Natural killer cell (primary cell): ENCODE measurements at regions not wholly inside any gene's neighbourhood (a gene's known extent, or its start where the extent isn't known, plus 50 kb on each side); places are given as distances from the start of the nearest gene placed in this dataset.

Experiments used
- ATAC-seq, 3 donors: fragments of 150-1000 bp in 2 of 3; fragments of 200-7000 bp in 1 of 3; cut with Tn5 transposase; 1 replicate in 1 of 3; 2 replicates in 2 of 3; pipeline ENCODE4 v1.10.0; 2021; ENCODE audit warnings: mild to moderate bottlenecking in 2 of 3, moderate library complexity in 2 of 3
- DNase-seq, 2 donors: peaks; one replicate each; pipeline versions ENCODE4 v3.0.0 to v3.0.0-alpha.2; 2013 to 2021; ENCODE audit warnings: mixed read lengths in 1 of 2
- H3K27ac ChIP-seq: one replicate; pipeline ENCODE4 v1.5.1; 2013; ENCODE audit warnings: mild to moderate bottlenecking, low read length
- H3K27me3 ChIP-seq: one replicate; pipeline ENCODE4 v1.6.1; 2013; ENCODE audit warnings: low read length; ENCODE audit not compliant: control insufficient read depth, insufficient read depth
- H3K36me3 ChIP-seq: one replicate; pipeline ENCODE4 v1.6.1; 2013; ENCODE audit warnings: low read length; ENCODE audit not compliant: control insufficient read depth, insufficient read depth
- H3K4me1 ChIP-seq: one replicate; pipeline ENCODE4 v1.6.1; 2013; ENCODE audit warnings: low read length; ENCODE audit not compliant: control insufficient read depth, insufficient read depth
- H3K4me3 ChIP-seq: one replicate; pipeline ENCODE4 v1.5.1; 2013; ENCODE audit warnings: low read length
- H3K9me3 ChIP-seq: one replicate; pipeline ENCODE4 v1.6.1; 2013; ENCODE audit warnings: low read length; ENCODE audit not compliant: control insufficient read depth, insufficient read depth
- H3K27ac Mint-ChIP-seq, 2 donors: one replicate each; pipeline ENCODE4 v1.8.0; 2022; ENCODE audit warnings: mild to moderate bottlenecking in 2 of 2, mixed read lengths in 2 of 2, moderate library complexity in 1 of 2
- H3K27me3 Mint-ChIP-seq, 2 donors: one replicate each; pipeline ENCODE4 v1.8.0; 2022; ENCODE audit warnings: low read depth in 2 of 2, mixed read lengths in 2 of 2
- H3K36me3 Mint-ChIP-seq: one replicate; pipeline ENCODE4 v1.8.0; 2022; ENCODE audit warnings: mixed read lengths
- H3K4me1 Mint-ChIP-seq, 2 donors: one replicate each; pipeline ENCODE4 v1.8.0; 2022; ENCODE audit warnings: mixed read lengths in 2 of 2
- H3K4me3 Mint-ChIP-seq: one replicate; pipeline ENCODE4 v1.8.0; 2022; ENCODE audit warnings: mild to moderate bottlenecking, moderate library complexity, mixed read lengths
- H3K9me3 Mint-ChIP-seq, 2 donors: one replicate each; pipeline ENCODE4 v1.8.0; 2022; ENCODE audit warnings: mixed read lengths in 2 of 2
- CTCF ChIP-seq: fragments of 200-600 bp; IDR thresholded peaks from one replicate; pipeline ENCODE4 v1.8.0; 2022; ENCODE audit warnings: antibody characterized with exemption
- WGBS: methylation state at CpG from one replicate; pipeline ENCODE4 v1.1.7; 2013; ENCODE audit warnings: missing lambda C conversion rate; ENCODE audit not compliant: insufficient coverage; 5-methylcytosine and 5-hydroxymethylcytosine counted together
- intact Hi-C: fragments of 100-400 bp; cut with micrococcal nuclease; formaldehyde crosslinking; loops from one replicate; pipeline ENCODE4 v1.14.2; 2022

GRCh38 chr12:89901319-89901718 lies 192.7 kb upstream of the ATP2B1 start:
- no peaks in the 10 kb centered on the region for H3K4me1 ChIP-seq
- peaks cover 0 to 3% of the 10 kb centered on the region in 2 donors for H3K27me3 Mint-ChIP-seq
- no peak for DNase-seq
- intact Hi-C loops: no loop called here
- H3K9me3 Mint-ChIP-seq: no peaks in the 10 kb centered on the region
- no peak overlapping the region for H3K4me3 Mint-ChIP-seq
- H3K27ac ChIP-seq: no peak overlapping the region
- ATAC-seq: no peak
- no peaks in the 10 kb centered on the region for H3K36me3 Mint-ChIP-seq
- H3K9me3 ChIP-seq: no peaks in the 10 kb centered on the region
- no peak for TF ChIP-seq CTCF
- no peak overlapping the region for H3K27ac Mint-ChIP-seq
- no peaks in the 10 kb centered on the region for H3K27me3 ChIP-seq
- no peaks in the 10 kb centered on the region for H3K36me3 ChIP-seq
- H3K4me3 ChIP-seq: no peak overlapping the region
- no peaks in the 10 kb centered on the region for H3K4me1 Mint-ChIP-seq
- WGBS: 85% methylated on average over 1 of the region's 2 CpGs

- DNase-seq (no peak), ATAC-seq (no peak)
- H3K36me3 Mint-ChIP-seq: no peaks in the 10 kb centered on the region
- intact Hi-C loops: no loop called here
- H3K36me3 ChIP-seq: no peaks in the 10 kb centered on the region
- no peak overlapping the region for H3K27ac ChIP-seq
- no peak overlapping the region for H3K4me3 Mint-ChIP-seq
- H3K9me3 Mint-ChIP-seq: no peaks in the 10 kb centered on the region
- H3K4me1 Mint-ChIP-seq: no peaks in the 10 kb centered on the region
- H3K27me3 ChIP-seq: no peaks in the 10 kb centered on the region
- H3K27ac Mint-ChIP-seq: no peak overlapping the region
- WGBS: 91% methylated on average over 2 of the region's 2 CpGs
- H3K4me3 ChIP-seq: no peak overlapping the region
- no peaks in the 10 kb centered on the region for H3K4me1 ChIP-seq
- H3K9me3 ChIP-seq: no peaks in the 10 kb centered on the region
- H3K27me3 Mint-ChIP-seq: peaks cover 0 to 3% of the 10 kb centered on the region in 2 donors
- no peak for TF ChIP-seq CTCF
These were observed 191.0 kb upstream of the ATP2B1 start for GRCh38 chr12:89899651-89900050.

- H3K36me3 Mint-ChIP-seq: no peaks in the 10 kb centered on the region
- no peak overlapping the region for H3K27ac Mint-ChIP-seq
- Histone ChIP-seq H3K36me3 (no peaks in the 10 kb centered on the region), H3K4me3 (no peak overlapping the region), H3K9me3 (no peaks in the 10 kb centered on the region), H3K4me1 (no peaks in the 10 kb centered on the region), H3K27me3 (no peaks in the 10 kb centered on the region), H3K27ac (no peak overlapping the region)
- intact Hi-C loops: no loop called here
- ATAC-seq: no peak
- TF ChIP-seq CTCF: no peak
- 100% methylated on average over 1 of the region's 2 CpGs for WGBS
- H3K4me3 Mint-ChIP-seq: no peak overlapping the region
- DNase-seq: no peak
- no peaks in the 10 kb centered on the region for H3K9me3 Mint-ChIP-seq
- H3K27me3 Mint-ChIP-seq: no peaks in the 10 kb centered on the region
- peaks cover 5 to 6% of the 10 kb centered on the region in 2 donors for H3K4me1 Mint-ChIP-seq
These were observed 187.0 kb upstream of the ATP2B1 start for GRCh38 chr12:89895591-89895990.

GRCh38 chr12:89895101-89895500 lies 186.5 kb upstream of the ATP2B1 start:
- no peak overlapping the region for H3K27ac ChIP-seq
- Mint-ChIP-seq H3K9me3 (no peaks in the 10 kb centered on the region), H3K4me1 (peaks cover 5 to 6% of the 10 kb centered on the region in 2 donors), H3K27ac (no peak overlapping the region), H3K4me3 (no peak overlapping the region), H3K27me3 (no peaks in the 10 kb centered on the region), H3K36me3 (no peaks in the 10 kb centered on the region)
- H3K9me3 ChIP-seq: no peaks in the 10 kb centered on the region
- TF ChIP-seq CTCF: no peak
- intact Hi-C loops: no loop called here
- H3K36me3 ChIP-seq: no peaks in the 10 kb centered on the region
- H3K27me3 ChIP-seq: no peaks in the 10 kb centered on the region
- no peak overlapping the region for H3K4me3 ChIP-seq
- H3K4me1 ChIP-seq: no peaks in the 10 kb centered on the region
- ATAC-seq (no peak), DNase-seq (no peak)
- WGBS: 86% methylated on average over 5 of the region's 5 CpGs
